Inferior parietal cortex (tissue), 1 donor: ENCODE measurements at regions not wholly inside any gene's neighbourhood (a gene's known extent, or its start where the extent isn't known, plus 50 kb on each side); places are given as distances from the start of the nearest gene placed in this dataset.
"Not testable (repeated sequence)": the region's sequence is repeated elsewhere in the genome, so short reads cannot be mapped to it uniquely, and the experiment has no call there.

Experiments
- DNase-seq: peaks from one replicate; pipeline ENCODE4 v3.0.0-alpha.2; 2016; ENCODE audit errors: extremely low spot score

DNA sequence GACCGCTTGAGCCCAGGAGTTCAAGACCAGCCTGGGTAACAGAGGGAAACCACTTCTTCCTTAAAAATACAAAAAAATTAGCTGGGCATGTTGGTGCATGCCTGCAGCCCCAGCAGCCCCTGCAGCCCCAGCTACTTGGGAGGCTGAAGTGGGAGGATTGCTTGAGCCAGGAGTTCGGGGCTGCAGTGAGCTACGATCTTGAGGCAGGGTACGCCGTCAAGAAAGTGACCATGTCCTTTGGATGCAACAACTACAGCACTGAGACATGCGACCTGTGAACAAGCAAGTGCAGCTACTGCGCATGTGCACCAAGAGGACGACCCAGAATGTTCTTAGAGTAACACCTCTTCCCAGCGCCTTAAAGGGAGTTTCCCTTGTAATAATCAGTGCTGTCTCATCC is 66.6 kb upstream of the ZNF479 start:
- DNase-seq = no peak

- no peak for DNase-seq
Observed at GRCh38 chr7:57199252-57199651, 67.0 kb upstream of the ZNF479 start.

- no peak for DNase-seq
Observed at GRCh38 chr7:57201021-57201894, 69.0 kb upstream of the ZNF479 start.

GRCh38 chr7:57201895-57202210 is 69.6 kb upstream of the ZNF479 start:
- DNase-seq = no peak

GRCh38 chr7:57202274-57202673 is 70.0 kb upstream of the ZNF479 start:
- DNase-seq = no peak

DNA sequence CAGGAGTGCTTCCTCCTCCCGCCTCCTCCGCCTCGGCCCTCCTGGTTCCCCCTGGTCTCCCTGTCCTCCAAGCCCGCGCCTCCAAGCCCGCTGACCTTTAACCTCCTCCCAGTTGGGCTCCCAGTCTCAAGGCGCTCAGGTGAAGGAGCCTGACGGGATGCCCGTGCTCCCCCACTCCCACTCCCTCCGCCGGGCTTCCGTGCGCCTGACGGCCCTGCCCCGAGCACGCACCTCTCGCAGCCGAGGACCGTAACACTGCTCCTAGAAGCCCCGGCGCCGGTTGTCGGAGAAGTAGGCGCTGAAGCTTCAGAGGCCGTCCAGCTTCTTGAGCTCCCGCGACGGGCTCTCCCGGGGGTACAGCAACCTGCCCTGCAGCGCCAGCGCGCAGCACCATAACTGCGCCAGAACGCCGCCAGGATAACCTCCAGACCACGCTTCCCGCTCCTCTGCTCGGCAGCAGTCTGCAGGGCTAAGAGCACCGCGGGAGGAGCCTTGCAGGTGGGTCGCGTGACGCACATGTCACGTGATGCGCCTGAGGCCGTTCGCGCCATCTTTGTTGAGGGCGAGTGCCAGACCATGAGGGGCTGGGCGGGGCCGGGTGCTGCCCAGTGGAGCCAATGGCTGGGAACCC is 71.0 kb upstream of the ZNF479 start:
- peak; percentile 1 for DNase-seq

- DNase-seq = not testable (repeated sequence)
Observed at GRCh38 chr7:57203858-57204257, 71.6 kb upstream of the ZNF479 start.

DNA sequence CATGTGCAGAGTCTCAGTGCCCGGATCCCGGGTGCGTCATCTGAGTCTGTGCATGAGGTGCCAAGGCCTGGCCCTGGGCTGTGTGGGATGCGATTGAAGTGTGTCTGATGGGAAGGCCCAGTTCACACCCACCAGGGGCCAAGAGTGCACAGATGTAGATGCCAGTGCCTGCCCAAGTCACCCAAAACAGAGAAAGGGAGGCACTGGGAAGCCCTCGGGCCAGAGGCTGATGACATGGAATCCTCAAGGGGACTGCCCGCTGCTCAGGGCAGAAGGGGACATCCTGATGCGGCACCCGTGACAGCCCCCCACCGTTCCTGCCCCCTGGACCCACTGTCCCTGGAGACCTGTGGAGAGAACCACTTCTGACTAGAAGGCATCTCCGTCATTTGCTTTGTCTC is 72.2 kb upstream of the ZNF479 start:
- DNase-seq = no peak

DNA sequence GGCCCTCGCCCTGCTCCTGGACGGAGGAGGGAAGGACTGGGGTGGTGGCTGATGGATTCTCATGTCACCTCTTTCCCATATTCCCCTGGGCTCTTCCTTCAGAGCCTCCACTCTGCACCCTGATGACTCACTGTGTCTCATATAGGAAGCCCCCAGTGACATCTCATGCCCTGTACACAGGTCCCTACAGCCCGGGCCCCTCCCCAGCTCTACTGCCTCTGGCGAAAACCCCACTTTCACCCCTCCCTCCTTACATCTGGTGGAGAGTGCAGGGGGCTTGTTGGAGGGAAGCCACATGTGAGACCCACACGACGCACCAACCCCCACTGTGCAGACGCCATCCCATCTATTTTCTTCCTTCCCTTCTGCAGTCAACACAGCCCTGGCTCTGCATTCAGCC is 72.8 kb upstream of the ZNF479 start:
- no peak for DNase-seq

GRCh38 chr7:57207836-57208235 is 75.6 kb upstream of the ZNF479 start:
- no peak for DNase-seq

- DNase-seq = no peak
Observed at GRCh38 chr7:57210212-57210611, 78.0 kb upstream of the ZNF479 start.

DNA sequence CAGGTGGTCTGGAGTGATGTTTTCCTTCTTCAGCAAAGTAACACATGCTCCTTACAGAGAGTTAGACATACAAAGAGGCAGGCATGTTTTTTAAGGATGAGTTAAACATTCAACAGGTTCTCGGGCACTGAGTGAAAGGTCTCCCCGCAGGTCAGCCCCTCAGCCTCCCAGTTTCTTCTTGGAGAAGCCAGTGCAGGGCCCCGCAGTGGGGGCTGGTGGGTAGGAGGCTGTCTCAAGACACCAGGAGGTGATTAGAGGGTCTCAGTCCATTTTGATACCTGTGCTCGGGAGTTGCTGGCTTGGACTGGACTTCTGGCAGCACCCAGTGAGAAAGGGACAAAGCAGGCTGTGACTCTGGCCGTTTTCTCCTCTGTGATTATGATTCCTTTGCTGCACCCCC is 78.6 kb upstream of the ZNF479 start:
- DNase-seq = no peak

DNA sequence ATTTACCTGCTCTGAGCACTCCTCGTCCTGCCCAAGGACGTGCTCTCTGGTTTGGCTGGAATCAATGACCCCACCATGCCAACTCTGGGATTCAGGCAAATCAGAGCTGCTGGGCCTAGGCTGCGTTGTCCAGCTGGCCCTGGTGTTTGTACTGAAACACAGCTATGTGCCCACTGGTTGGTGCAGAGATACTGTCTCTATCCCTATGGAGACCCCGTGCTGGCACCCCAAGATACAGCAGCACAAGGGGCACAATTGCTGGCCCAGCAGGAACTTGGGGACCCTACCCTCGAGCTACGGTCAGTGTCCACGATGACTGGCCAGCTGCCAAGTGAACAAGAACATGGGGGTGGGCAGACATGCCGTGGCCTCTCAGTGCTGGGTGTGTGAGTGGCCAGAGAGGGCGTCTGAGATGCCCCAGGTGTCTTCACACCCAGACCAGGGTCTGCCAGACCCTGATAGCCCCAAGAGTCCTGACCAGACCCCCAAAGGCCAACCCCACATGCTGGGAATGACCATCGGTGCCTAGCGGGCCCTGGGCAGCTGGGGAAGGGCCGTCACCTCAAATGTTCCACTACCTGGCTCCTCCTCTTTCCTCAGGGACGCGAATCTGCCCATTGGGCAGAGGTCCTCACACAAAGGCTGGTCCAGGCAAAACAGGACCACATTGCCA is 79.3 kb upstream of the ZNF479 start:
- DNase-seq = no peak

GRCh38 chr7:57215423-57215822 is 83.2 kb upstream of the ZNF479 start:
- DNase-seq = no peak

GRCh38 chr7:57216340-57216739 is 84.1 kb upstream of the ZNF479 start:
- no peak for DNase-seq

- DNase-seq = no peak
Observed at GRCh38 chr7:57218196-57218716, 86.0 kb upstream of the ZNF479 start.

DNA sequence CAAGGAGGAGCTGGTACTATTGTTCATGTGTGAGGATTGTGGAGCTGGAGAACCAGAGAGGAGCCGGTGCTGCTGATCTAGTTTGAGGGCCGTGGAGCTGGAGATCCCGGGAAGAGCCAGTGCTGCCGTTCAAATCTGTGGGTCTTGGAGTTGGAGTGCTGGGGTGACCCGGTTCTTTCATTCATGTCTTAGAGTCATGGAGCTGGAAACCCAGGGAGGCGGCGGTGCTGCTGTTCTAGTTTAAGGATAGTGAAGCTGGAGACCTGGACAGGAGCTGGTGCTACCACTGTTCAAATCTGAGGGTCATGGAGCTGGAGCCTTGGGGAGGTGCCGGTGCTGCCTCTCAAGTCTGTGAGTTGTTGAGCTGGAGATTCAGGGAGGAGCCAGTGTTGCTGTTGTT is 88.5 kb upstream of the ZNF479 start:
- DNase-seq = no peak

DNA sequence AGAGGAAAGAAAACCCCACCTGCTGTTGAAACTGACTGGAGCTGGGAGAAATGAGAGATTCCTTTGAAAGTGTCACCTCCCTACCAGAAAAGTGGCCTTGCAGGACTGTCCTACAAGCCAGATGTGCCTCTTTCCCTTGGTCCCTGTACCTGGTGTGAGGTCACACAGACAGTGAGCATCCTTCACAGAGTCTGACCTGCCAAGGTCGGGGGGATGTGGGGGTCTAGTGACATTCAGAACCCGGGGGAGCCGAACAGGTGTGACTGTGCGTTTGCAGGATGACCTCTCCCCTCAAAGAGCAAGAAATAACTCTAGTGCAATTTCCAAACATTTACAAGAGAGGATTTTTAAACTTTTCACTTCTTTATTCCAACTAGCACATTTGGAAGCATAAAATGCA is 93.4 kb upstream of the ZNF479 start:
- DNase-seq = no peak

GRCh38 chr7:57241236-57241635 is 109.0 kb upstream of the ZNF479 start:
- DNase-seq = not testable (repeated sequence)

GRCh38 chr7:57243551-57243950 is 111.3 kb upstream of the ZNF479 start:
- DNase-seq = not testable (repeated sequence)

DNA sequence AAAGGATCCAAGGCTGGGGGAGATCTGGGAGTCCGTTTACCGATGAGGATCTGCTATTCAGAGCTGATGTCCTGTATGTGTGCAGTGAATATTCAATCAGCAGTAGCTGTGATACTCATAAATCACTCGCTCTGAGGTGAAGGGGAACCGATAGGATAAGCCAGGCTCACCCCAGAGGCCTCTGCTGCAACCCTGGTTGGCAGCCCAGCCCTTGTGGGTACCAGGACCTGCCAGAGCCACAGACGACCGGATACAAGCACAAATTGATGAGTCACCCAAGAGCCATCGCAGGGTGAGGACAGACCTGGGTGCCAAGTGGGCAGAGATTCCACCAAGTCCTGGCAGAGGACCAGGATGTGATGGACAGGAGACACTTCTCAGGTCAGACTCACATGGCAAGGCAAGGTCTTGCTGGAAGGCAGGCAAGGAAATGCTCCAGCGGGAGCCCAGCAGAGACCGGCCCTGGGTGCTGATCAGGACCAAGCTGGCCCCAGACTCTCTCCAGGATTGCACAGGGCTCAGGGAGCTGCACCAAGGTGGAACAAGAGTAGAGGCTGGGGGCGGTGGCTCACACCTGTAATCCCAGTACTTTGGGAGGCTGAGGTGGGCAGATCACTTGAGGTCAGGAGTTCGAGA is 112.2 kb upstream of the ZNF479 start:
- not testable (repeated sequence) for DNase-seq

DNA sequence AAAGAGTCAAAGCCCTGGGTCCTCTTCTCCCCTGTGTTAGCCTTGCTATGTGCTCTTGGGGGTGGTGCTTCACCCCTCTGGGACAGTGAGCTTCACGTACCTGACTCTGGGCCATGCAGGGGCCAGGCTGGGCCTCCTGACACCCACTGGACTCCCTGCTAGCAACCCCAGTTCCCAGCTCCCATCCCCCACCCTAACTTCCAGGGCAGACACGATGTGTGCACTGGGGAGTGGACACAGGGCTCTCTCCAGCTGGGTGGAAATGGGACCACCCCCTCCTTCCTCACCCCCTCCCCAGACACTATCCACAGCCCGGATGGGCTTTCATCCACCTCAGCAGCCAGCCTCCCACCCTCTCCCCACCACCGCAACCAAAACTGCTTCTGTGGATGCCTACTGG is 113.0 kb upstream of the ZNF479 start:
- DNase-seq = no peak
